ENCODE measurements at regions not wholly inside any gene's neighbourhood (a gene's known extent, or its start where the extent isn't known, plus 50 kb on each side); places are given as distances from the start of the nearest gene placed in this dataset.

DNA sequence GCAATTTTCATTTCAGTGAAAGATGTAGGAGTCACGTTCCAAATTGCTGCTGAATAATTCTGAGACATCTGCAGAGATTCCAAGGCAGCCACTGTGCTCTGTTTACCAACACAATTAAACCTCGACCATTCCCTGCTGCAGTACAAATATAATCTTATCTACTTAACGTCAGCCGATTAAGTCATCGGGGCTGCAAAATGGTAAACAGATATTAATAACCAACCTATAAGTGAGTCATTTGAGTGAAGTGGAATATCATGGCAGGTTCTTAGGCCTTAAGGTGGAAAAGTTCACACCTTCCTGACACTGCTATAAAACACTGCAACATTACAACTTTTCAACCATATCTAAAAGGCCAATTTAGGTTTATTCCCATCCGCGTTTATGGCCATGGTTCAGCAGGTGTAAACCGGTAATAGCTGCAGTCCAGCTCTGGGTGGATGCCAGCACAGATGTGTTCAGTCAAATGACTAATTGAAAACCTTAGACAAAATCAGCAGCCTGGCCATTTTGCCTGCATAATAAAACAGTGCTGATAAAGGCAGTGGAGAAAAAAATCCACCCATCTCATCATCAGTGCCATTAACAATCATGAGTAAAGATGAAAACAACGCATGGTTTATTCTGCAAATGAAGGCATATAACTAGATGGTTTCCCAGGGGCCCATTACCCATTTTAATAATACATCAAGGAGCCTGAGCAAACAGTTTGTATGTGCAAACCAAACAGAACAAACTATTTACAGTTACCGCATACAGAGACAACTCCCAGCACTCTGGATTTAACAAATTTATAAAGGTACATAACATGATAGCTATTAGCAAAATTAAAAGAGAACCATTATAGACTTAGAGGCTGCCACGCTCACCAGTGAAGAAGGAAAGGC is 202.9 kb upstream of the IRX3 start:
- H3K4me3 ChIP-seq (ENCODE audit: low read depth, low read length): no peak overlapping the region
- CTCF ChIA-PET: no interaction called here
- H3K27me3 ChIP-seq (ENCODE audit: control insufficient read depth, insufficient read depth, low read length): no peaks in the 10 kb centered on the region; the same call in 1 of the 2 replicates
- no peaks in the 10 kb centered on the region for H3K36me3 ChIP-seq (ENCODE audit: control insufficient read depth, insufficient read depth, low read length)
- TF ChIP-seq, protein P1, sequence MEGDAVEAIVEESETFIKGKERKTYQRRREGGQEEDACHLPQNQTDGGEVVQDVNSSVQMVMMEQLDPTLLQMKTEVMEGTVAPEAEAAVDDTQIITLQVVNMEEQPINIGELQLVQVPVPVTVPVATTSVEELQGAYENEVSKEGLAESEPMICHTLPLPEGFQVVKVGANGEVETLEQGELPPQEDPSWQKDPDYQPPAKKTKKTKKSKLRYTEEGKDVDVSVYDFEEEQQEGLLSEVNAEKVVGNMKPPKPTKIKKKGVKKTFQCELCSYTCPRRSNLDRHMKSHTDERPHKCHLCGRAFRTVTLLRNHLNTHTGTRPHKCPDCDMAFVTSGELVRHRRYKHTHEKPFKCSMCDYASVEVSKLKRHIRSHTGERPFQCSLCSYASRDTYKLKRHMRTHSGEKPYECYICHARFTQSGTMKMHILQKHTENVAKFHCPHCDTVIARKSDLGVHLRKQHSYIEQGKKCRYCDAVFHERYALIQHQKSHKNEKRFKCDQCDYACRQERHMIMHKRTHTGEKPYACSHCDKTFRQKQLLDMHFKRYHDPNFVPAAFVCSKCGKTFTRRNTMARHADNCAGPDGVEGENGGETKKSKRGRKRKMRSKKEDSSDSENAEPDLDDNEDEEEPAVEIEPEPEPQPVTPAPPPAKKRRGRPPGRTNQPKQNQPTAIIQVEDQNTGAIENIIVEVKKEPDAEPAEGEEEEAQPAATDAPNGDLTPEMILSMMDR (IDR thresholded peaks at IDR 0.05; ENCODE audit: insufficient read depth, low read depth, low read length): no peak
- POLR2A ChIA-PET: no interaction called here
- no peak for DNase-seq (ENCODE audit: low read depth)

DNA sequence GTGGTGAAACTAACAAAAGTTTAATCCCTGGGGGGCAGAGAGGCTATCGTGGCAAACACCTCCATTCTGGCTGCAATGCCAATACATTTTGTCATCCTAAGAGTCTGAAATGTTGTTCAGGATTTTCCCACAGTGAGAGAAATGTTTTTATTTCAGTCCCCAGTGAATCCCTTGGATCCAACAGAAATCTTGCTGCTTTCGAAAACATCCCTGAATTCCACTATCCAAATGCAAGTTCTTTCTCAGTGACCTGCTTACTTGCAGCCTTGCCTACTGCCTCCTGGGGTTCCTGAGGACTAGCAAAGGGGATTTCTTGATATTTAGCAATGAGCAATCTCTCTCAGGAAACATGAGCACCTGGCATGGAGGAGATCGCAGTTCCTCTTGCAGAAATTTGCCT is 202.1 kb upstream of the IRX3 start:
- ChIA-PET POLR2A (no interaction called here), CTCF (no interaction called here)
- H3K36me3 ChIP-seq (ENCODE audit: control insufficient read depth, insufficient read depth, low read length): no peaks in the 10 kb centered on the region
- no peak overlapping the region for H3K4me3 ChIP-seq (ENCODE audit: low read depth, low read length)
- H3K27me3 ChIP-seq (ENCODE audit: control insufficient read depth, insufficient read depth, low read length): no peaks in the 10 kb centered on the region; the same call in 1 of the 2 replicates
- TF ChIP-seq, protein P1 (IDR thresholded peaks at IDR 0.05; ENCODE audit: insufficient read depth, low read depth, low read length): no peak
- no peak for DNase-seq (ENCODE audit: low read depth)

DNA sequence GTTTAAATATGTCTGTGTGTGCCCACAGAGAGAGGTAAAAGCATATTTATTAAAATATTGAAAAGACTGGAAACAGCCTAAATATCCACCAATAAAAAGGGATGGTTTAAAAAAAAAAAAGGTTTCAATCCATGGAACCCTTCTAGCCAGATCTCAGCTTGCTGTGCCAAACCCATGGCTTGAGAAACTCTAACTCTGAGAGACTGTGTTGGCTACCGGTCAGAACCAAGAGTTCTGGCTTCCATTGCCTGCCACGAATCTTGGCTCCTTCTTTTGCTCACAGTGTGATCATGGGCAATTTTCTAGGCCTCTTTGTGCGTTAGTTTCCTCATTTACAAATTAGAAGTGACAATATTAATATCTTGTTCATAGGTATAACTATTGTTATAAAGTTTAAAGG is 201.3 kb upstream of the IRX3 start:
- ChIA-PET CTCF (interaction anchor here (0.6 kb wide), 1 partner anchor 75 kb away, joined by 3 read pairs; no protein-coding TSS in a partner anchor), POLR2A (interaction anchor here (0.6 kb wide), 1 partner anchor 167 kb away, joined by 3 read pairs; no protein-coding TSS in a partner anchor)
- H3K36me3 ChIP-seq (ENCODE audit: control insufficient read depth, insufficient read depth, low read length): no peaks in the 10 kb centered on the region
- no peak overlapping the region for H3K4me3 ChIP-seq (ENCODE audit: low read depth, low read length)
- H3K27me3 ChIP-seq (ENCODE audit: control insufficient read depth, insufficient read depth, low read length): no peaks in the 10 kb centered on the region; the same call in 1 of the 2 replicates
- DNase-seq (ENCODE audit: low read depth): no peak
- TF ChIP-seq, protein P1 (IDR thresholded peaks at IDR 0.05; ENCODE audit: insufficient read depth, low read depth, low read length): no peak

DNA sequence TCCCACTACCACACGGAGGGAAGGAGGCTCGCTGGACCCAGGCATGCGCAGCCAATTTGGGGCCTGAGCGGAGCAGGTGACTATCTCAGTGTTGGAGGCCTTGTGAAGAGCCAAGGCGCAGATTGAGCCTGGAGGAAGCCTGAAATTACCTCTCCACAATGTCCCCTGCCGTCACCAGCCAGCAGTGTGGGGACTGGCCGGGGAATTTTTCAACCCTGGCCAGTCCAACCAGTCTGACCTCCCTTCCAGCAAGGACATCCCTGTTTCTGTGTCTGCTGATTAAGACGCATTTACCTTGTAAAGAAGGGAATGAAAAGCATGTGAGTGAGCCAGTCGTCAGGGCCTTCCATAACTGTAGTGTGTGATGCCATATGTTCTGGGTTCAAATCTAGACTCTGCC is 198.1 kb upstream of the IRX3 start:
- Histone ChIP-seq H3K36me3 (ENCODE audit: control insufficient read depth, insufficient read depth, low read length) (no peaks in the 10 kb centered on the region), H3K27me3 (ENCODE audit: control insufficient read depth, insufficient read depth, low read length) (no peaks in the 10 kb centered on the region; the same call in 1 of the 2 replicates), H3K4me3 (ENCODE audit: low read depth, low read length) (no peak overlapping the region)
- ChIA-PET POLR2A (no interaction called here), CTCF (no interaction called here)
- TF ChIP-seq, protein P1 (IDR thresholded peaks at IDR 0.05; ENCODE audit: insufficient read depth, low read depth, low read length): no peak
- DNase-seq (ENCODE audit: low read depth): no peak

DNA sequence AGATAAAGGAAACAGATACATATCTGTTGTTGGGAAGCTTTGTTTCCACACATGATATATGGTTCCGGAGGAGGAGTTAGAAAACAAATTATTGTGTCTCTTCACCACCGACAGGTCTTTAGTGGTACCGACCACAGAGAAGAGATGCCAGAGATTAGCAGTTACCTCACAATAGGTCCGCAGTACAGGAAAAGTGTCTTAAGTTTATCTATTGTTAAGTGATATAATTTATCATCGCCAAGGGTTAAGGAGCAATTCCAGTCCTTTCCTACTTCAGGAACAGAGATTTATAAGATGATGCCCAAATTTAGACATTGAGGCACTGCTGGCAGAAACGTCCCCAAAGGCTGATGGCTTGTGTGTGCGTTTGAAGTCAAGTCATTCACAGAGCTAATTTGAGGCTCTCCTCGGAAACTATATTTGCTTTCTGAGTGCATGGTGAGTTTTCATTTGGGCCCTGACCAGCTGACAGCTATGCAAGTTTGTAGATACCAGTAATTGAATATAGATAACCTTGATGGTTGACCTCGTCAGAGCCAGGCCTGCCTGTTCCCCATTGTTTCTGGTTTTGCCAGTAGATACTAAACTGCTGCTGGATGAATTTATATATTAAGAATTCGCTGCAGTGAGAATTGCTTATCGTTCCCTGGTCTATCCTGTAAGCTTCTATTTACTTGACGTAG is 196.4 kb upstream of the IRX3 start:
- H3K27me3 ChIP-seq (ENCODE audit: control insufficient read depth, insufficient read depth, low read length): no peaks in the 10 kb centered on the region; the same call in 1 of the 2 replicates
- H3K4me3 ChIP-seq (ENCODE audit: low read depth, low read length): no peak overlapping the region
- DNase-seq (ENCODE audit: low read depth): no peak
- TF ChIP-seq, protein P1 (IDR thresholded peaks at IDR 0.05; ENCODE audit: insufficient read depth, low read depth, low read length): no peak
- no peaks in the 10 kb centered on the region for H3K36me3 ChIP-seq (ENCODE audit: control insufficient read depth, insufficient read depth, low read length)
- CTCF ChIA-PET: no interaction called here
- POLR2A ChIA-PET: no interaction called here

All from BJ (cell line).